HS-27A (cell line): ENCODE measurements at regions not wholly inside any gene's neighbourhood (a gene's known extent, or its start where the extent isn't known, plus 50 kb on each side); places are given as distances from the start of the nearest gene placed in this dataset.

Experiments
- DNase-seq: peaks from one replicate; pipeline ENCODE4 v3.0.0-alpha.2; 2012; ENCODE audit warnings: low read depth, missing footprints

DNA sequence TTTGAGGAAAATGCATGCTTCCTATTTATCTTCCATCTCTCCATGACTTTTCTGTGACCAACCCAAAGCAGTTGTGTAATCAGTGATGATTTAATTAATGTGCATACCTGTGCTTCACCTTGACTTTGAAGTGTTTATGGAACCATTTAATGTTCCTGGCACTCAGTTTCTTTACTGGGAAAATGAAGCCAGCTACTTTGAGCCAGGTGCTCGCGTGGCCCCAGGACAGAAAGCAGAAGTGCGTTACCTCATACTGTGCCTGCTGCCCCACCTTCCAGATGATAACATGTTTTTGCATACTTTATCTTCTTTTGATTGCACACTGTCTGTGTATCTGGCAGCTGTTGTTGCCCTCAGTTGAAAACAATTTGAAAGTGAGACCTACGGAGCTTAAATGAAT lies 61.3 kb downstream of the PMAIP1 start:
- no peak for DNase-seq

GRCh38 chr18:59960272-59960671 lies 60.5 kb downstream of the PMAIP1 start:
- no peak for DNase-seq

DNA sequence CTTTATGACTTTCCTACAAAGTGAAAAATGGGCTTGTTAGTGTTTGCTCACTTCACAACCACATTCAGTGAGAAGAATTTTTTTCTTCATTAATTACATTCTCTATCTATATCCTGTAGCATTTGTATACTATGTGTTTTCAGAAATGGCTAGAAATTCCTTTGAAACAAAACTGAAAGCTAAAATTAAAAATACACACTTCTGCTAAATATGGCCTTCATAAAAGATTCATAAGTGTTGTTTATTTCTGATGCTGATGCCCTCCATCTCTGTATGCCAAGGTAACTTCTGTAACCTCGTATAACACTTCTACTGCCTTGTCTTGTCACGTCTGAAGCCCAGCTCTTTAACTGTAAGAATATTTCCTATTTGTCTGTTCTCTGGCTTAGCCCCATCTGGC lies 59.8 kb downstream of the PMAIP1 start:
- no peak for DNase-seq

DNA sequence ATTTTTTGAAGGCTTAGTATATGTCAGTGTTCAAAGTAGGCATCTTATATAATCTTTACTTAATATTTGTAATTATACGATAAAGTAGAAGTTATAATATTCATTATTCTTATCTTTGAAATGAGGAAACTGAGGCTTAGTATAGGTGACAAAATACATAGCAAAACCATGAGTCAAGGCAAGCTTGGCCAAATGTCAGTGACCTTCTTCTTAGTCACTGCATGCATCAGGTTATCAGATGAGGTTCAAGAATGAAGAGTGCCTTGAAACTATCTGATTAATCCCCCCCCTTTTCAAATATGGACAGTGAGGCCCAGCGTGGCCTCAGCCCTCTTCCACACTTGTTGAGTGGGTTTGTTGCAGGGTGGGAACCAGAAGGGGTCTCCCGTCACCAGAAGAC lies 59.3 kb downstream of the PMAIP1 start:
- DNase-seq = no peak

DNA sequence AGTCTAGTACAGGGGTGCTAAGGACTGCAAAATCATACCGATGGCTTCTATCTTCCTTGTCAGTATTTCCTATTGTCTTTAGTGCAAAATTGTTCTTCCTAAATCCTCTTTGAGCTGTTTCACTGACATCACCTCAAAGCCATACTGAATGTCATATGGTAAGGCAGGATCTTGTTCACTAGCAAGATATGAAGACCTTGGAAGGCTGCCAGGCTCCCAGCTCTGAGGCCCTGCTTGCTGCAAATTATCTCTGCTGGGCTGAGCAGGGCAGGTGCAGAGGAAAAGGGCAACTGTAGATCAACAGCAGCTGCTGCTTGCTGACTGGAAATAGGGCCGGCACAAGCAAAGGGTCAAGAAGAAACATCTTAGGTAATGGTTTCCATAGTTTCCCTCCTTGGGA lies 58.2 kb downstream of the PMAIP1 start:
- DNase-seq = no peak

- DNase-seq = no peak
These were observed 55.0 kb downstream of the PMAIP1 start for GRCh38 chr18:59954755-59955156.

DNA sequence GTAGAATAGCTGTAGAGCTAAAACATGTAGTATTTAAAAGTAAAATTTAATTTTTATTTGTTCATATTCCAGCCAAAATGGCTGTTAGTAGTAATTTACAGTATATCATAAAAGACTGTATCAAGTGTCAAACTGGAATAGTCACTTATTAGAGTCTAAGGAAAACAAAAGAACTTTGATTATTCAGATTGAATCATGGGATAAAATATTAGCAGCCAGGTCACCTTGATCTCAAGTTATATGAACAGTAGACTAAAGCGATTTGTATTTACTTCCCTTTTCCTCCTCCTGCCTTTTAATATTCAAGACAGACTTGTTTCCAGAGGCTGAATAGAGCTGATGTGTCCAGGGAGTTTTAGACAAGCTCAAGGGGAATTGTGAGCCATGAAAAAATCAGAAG lies 54.4 kb downstream of the PMAIP1 start:
- no peak for DNase-seq
